ENCODE measurements at regions not wholly inside any gene's neighbourhood (a gene's known extent, or its start where the extent isn't known, plus 50 kb on each side); places are given as distances from the start of the nearest gene placed in this dataset.
A peak's percentile ranks its signal among the peaks of the same experiment; 100 is the strongest.
"Not testable (repeated sequence)": the region's sequence is repeated elsewhere in the genome, so short reads cannot be mapped to it uniquely, and the experiment has no call there.

GRCh38 chr17:45592433-45592923 is 102.0 kb upstream of the PLEKHM1 start:
- DNase-seq: not testable (repeated sequence)

DNA sequence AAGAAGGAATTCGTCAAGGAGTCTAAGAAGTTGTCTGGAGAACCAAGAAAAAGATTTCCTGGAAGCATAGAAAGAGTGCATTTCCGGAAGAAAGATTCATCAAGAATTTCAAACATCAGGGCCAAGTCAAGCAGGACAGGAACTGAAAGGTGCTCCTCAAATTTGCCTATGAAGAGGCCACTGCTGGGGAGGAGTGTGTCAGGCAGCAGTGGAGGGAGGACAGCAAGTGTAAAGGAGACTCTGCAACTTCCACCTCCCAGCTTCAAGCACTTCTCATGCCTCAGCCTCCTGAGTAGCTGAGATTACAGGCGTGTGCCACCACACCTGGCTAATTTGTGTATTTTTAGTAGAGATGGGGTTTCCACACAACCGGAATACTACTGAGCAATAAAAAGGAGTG is 105.8 kb upstream of the PLEKHM1 start:
- not testable (repeated sequence) for DNase-seq

DNA sequence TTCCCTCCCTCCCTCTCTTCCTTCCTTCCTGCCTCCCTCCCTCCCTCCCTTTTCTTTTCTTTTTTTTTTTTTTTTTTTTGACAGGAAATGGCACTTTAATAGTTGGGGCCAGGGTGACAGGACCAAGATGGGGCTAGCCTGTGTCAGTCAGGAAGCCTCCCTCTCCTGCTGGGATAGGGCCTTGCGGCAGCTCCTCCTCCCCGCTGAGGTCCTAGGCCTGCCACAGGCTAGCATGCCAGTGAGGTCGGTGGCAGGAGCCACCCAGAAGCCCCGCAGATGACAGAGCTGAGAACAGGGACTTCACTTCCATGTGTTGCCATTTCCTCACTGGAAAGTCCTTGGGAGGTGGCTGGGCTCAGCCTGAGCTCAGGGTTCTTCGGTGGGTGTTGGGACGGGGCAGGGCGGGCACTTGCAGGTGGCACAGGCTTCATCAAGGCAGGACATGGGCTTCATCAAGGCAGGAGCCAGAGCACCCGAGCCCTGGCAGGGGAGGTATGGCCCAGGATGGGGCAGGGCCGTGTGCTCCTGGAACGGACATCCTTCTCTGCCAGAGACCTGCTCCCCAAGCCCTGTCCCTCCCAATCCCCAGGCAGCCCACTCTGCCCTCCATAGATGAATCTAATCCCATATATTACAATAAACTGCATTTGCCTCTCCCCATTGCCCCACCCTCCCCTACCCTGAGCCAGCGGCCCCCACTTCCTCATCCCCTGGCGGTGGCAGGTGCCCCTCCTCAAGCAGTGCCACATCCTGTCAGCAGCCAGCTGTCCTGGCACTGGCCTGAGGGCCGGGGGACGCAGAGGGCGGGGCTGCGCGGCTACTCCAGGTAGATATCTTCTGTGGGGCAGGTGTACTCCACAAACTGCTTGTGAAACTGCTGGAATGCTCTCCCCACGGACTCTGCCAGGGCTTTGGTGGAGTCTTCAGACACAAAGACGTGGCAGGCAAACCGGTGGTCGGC is 109.8 kb upstream of the PLEKHM1 start:
- not testable (repeated sequence) for DNase-seq

DNA sequence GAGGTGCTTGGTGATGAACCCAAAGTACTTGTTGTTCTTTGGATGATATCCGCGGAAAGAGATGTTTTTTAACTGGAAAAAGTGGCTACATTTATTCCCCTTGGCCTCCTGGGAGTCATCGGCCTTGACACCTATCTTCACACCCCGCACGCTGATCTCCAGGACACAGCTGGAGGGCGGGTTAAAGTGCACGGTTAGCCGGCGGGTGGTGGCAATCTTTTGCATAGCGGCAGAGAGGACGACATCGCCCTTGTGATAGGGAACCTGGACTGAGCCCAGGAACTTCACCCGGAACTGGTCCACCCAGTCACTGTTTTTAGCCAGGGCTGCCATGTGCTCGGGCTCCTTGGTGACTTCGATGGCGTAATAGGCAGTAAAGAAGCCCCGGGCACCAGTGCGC is 110.5 kb upstream of the PLEKHM1 start:
- not testable (repeated sequence) for DNase-seq

GRCh38 chr17:45601605-45602539 is 111.4 kb upstream of the PLEKHM1 start:
- DNase-seq: not testable (repeated sequence)

- not testable (repeated sequence) for DNase-seq
These were observed 115.2 kb upstream of the PLEKHM1 start for GRCh38 chr17:45605751-45606150.

- not testable (repeated sequence) for DNase-seq
These were observed 129.5 kb upstream of the PLEKHM1 start for GRCh38 chr17:45619984-45620405.

GRCh38 chr17:45620468-45620867 is 129.9 kb upstream of the PLEKHM1 start:
- DNase-seq: not testable (repeated sequence)

DNA sequence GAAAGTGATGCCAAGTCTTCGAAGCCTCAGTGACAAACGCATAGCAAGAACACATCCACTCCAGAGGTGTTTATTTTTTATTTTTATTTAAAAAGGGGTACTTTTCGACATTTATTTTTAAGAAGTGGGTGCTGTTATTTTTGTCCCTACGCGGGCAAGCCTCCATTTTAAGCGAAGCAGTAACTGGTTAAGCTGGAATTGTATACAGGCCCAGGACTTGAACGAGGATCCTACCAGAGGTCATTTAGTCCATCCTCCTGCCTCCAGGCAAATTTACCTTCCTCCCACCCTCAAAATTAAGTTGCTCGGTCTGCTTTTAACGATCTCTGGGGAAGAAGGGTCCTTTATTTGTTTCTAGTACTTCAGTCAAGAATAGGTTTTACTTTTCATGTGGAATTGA is 130.6 kb upstream of the PLEKHM1 start:
- not testable (repeated sequence) for DNase-seq

GRCh38 chr17:45622295-45622694 is 131.8 kb upstream of the PLEKHM1 start:
- not testable (repeated sequence) for DNase-seq

DNA sequence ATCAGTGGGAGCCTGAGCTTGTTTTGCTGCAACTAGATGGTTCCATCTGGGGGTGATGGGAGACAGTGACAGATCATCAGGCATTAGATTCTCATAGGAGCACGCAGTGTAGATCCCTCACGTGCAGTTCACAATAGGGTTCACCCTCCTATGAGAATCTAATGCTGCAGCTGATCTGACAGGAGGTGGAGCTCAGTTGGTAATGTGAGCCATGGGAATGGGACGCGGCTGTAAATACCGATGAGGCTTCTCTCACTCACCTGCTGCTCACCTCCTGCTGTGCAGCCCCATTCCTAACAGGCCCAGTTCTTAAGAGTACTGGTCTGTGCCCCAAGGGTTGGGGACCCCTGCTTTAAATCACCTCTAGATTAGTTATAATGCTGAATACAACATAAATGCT is 137.5 kb upstream of the PLEKHM1 start:
- DNase-seq: no peak

DNA sequence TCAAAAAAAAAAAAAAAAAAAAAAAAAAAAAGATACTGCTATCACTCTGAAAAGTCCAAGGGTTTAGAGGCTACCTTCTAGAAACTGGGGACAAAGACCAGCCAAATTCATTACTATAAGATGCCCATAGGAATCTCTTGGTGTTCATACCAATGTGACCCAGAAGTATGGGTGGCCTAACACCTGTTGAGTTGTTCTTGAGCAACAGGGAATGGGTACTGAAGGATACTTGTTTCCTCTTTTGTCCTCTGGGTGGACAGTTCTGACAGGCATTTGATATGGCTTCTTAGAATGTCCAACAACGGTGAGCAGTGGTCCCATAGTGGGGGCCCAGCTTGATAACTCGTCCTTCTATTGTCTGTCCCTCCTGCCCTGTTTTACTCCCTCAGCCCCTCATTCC is 141.4 kb upstream of the PLEKHM1 start:
- DNase-seq: no peak

- DNase-seq: no peak
These were observed 144.7 kb upstream of the CRHR1 start for GRCh38 chr17:45639297-45639849.

- DNase-seq: no peak
These were observed 143.8 kb upstream of the CRHR1 start for GRCh38 chr17:45640141-45640850.

- DNase-seq: no peak
These were observed 142.6 kb upstream of the CRHR1 start for GRCh38 chr17:45641541-45641940.

- no peak for DNase-seq
These were observed 140.5 kb upstream of the CRHR1 start for GRCh38 chr17:45643591-45643990.

DNA sequence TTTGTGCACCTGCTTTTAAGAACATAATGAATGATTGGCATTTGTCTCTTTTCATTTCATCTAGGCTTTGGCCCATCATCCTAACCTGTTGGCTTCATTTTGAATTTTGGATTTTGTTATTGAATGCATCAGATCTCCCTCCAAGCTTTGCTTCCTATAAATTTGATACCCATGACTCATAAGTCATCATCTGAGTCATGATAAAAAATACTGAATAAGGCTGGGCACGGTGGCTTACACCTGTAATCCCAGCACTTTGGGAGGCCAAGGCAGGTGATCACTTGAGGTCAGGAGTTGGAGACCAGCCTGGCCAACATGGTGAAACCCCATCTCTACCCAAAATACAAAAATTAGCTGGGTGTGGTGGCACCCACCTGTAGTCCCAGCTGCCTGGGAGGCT is 139.5 kb upstream of the CRHR1 start:
- DNase-seq: not testable (repeated sequence)

DNA sequence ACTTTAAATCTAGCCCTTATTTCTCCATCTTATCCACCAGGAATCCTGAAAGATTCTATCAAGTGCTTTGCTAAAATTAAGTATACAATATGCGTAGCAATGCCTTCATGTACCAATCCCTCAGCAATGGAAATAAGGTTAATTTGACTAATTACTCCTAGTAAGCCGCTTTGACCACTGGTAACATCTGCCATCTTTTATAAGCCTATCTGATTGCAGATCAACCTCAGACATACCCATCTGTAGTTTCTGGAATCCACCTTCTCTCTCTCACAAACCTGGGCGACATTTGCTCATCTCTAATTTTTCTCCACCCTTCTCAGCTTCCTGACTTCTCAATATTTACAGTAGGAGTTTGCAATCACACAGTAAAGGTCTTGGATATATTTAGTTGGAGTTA is 138.8 kb upstream of the CRHR1 start:
- no peak for DNase-seq

- DNase-seq: no peak
These were observed 137.7 kb upstream of the CRHR1 start for GRCh38 chr17:45646288-45646988.

GRCh38 chr17:45648642-45649041 is 135.5 kb upstream of the CRHR1 start:
- no peak for DNase-seq

DNA sequence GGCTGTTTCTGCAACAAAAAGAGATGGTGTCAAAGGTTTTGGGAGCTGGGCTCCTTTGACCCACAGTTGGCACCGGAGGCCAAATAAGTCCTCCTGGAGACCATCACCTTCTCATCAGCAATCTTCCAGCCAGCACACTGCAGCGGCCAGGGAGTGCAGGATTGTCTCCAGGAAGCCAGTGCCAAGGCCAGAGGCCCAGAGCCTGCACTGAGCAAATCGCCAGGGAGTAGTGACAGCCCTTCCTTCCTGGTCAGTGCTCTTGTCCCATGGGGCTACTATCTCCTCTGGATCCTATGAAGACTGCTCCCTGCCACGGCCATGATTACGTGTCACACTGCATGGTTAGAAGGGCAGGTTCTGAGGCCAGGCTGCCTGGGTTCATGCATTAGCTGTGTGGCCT is 134.3 kb upstream of the CRHR1 start:
- DNase-seq: peak in 1 of 2 experiments; percentile 6
